GM18907 (cell line): ENCODE measurements at regions not wholly inside any gene's neighbourhood (a gene's known extent, or its start where the extent isn't known, plus 50 kb on each side); places are given as distances from the start of the nearest gene placed in this dataset.
"Not testable (repeated sequence)": the region's sequence is repeated elsewhere in the genome, so short reads cannot be mapped to it uniquely, and the experiment has no call there.

Source experiments
- ATAC-seq: cut with Tn5 transposase; IDR thresholded peaks from one replicate; pipeline ENCODE4 v1.9.1; 2021; ENCODE audit warnings: mild to moderate bottlenecking, moderate library complexity; ENCODE audit not compliant: unreplicated experiment

DNA sequence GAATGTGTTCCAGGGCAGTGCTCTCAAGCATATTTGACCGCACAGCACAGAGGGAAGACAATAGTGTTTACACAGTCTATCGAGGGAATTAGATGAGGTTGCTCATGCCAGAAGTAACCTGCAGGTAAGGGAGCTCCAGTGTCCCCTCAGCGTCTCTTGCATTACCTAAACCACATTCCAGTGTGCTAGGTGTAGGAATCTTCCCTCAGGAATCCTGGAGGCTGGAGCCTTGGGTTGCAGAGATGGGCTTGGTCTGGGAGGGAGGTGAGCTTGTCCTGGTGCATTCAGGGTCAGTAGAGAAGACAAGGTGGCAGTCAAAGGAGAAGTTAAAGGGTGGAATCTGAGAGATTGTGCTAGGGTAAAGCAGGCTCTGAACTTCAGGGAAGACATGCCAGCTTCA is 56.3 kb downstream of the SOX14 start:
- no peak for ATAC-seq

DNA sequence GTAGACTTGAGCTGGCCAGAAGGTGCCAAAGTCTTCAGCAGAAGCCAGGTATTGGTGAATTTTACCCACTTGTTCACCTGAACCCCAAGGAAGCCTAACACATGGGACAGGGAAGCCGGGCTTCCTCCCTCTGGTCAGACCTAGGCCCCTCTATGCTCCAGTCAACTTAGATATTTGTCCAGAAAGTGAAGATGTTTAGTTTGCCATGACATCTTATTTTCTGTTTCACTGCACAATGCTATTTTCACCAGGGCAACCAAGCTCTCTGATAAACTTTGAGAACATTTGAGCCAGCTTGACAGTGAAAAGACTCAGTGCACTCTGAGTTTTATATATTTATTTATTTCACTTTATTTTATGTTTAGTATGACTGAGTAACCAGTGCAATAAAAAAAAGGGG is 71.0 kb downstream of the SOX14 start:
- no peak for ATAC-seq

DNA sequence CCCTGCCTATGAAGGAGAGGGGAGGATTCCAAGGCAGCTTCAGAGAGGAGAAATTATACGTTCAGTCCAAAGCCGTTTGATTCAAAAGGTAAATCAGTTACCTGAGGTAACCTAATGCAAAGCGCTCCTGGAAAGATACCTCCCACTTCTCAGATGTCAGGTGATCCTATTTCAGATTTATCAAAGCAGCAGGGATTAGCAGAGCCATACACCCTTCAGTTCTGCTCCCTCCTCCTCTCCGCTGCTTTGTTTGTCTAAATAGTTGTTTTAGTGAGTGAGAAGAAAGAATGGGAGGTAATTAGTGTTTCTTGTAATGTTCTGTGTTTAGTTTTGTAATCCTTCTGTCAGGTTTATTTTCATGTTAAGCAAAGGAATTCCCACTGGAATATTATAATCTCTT is 81.1 kb downstream of the SOX14 start:
- no peak for ATAC-seq

DNA sequence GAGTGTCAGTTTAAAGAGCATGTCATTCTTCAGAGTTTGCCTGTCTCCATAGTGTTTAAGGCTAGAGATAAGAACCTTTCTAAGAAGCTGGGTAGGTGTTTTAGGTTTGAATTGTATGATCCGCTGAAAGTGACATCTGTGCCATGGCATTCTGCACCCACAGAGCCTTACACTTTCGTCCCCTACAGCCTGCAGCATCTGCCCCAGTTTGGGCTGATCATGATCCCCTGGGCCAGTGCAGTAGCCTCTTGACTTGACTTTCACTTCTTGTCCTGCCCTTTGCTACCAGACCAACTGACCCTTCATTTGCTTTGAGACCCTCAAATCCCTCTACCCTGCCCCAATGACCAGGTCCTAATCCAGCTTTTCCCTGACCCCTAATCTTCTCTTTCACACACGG is 81.6 kb downstream of the SOX14 start:
- no peak for ATAC-seq

DNA sequence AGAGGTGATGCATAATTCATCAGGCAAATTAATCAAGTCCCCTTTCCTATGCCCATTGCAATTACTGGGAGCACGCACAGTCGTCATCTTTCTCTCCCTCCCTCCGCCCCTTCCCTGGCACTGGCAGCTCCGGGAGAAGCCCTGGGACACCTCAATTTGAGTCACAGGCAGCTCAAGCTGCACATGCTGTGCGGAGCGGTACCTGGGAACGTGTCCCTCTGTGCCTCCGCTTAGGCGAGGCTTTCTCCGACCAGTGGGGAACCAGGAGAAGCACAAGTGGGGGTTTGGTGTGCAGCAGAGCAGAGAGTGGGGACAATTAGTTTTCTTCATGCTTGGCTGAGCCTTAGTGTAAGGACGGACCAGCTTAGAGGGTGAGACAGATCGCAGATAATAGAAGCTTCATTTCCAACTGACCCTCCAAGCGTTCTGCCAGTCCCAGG is 88.3 kb downstream of the SOX14 start:
- ATAC-seq = no peak

DNA sequence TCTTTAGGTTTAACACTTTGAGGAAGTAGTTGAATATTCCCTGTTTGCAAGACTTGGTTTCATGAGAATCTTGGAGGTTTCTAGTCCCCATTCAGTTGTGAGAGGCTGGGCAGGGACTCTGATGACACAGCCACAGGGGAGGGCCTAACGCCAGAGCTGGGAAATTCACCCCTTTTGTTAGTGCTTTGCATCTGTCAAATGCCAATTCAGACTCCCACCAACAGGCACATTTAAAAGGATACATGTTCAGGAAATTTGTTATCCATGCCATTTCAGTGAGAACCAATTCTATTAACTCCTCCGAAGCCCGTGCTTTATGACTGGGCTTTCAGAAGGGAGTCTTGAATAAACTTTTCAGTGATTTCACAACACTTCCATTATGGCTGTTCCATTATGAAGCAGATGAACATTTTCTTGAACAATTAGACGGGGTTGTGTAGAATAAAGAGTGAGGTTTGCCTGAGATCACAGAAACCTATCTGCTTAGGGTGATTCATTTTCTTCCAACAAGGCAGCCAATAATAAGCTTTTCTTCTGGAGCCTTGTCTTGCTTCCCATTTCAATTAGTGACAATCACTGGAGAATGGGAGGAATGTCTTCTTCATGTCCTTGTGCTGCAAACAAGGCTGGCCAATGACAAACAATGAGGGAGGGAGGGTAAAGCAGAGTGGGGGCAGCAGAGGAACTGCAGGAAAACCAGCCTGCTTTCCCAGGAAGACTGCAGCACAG is 90.6 kb downstream of the SOX14 start:
- no peak for ATAC-seq

DNA sequence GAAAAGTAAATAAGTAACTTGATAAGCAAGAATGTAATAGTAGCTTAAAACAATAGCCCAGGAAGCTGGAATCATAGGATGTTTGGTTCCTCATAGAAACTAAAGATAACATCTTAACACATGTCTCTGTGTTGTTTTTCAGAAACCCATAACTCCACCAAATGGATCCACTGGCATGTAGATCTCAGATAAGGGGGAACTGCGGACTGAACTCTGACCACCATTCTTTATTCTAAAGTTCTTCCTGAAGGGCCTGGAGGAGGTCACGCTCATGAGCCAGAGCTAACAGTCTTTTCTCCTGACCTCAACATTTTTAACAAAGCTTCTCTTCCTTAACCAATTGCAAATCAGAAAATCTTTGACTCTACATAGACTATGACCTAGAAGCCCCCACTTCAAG is 101.9 kb downstream of the SOX14 start:
- ATAC-seq = no peak

DNA sequence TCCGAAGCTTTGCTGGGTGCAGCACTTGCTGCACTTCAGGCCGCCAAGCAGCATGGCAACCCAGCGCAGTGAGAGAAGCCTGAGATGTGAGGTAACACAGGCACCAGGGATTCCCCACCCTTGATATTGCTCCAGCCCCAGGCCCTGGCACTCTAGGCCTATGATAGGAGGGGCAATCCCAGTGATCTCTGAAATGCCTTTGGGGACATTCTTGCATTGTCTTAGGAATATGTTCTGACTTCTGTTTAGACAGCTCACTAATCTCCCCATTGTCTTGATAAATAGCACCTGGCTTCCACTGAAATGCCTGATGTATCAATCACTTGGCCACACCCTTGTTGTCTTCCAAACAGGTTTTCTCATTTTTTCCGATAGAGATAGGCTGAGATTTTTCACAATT is 102.8 kb downstream of the SOX14 start:
- no peak for ATAC-seq

DNA sequence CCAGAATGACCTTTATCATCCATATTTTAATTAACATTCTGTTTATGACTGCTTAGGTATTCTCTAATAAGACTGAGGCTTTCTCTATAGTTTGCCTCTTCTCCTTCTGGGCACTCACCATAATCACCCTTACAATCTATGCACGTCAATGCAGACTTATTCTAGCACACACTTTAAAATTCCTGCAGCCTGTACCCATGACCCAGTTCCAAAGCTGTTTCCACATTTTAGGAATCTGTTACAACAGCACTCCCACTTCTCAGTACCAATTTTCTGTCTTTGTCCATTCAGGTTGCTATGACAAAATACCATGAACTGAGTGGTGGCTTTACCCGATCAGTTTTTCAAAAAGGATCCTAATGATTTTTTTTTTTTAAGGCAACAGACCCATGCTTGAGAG is 103.5 kb downstream of the SOX14 start:
- no peak for ATAC-seq

DNA sequence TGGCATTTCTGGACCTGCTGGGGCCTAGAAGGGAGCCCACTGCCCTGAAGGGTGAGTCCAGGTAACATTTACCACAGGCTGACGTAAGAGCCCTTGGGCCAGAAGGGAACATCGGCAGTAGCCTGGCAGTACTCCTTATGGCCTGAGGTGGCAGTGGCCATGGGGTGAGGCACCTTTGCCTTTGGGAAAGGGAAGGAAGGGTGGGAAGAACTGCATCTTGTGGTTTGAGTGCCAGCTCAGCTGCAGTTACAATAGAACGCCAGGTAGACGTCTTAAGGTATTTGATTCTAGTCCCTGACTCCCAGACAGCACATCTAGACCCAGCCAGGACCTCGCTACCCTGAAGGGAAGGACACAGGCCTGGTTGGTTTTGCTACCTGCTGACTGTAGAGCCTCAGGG is 104.9 kb downstream of the SOX14 start:
- no peak for ATAC-seq

DNA sequence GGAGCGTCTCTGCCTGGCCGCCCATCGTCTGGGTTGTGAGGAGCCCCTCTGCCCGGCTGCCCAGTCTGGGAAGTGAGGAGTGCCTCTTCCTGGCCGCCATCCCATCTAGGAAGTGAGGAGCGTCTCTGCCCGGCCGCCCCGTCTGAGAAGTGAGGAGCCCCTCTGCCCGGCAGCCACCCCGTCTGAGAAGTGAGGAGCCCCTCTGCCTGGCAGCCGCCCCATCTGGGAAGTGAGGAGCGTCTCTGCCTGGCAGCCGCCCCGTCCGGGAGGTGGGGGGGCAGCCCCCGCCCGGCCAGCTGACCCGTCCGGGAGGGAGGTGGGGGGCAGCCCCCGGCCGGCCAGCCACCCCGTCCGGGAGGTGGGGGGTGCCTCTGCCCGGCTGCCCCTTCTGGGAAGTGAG is 108.5 kb downstream of the SOX14 start:
- not testable (repeated sequence) for ATAC-seq

DNA sequence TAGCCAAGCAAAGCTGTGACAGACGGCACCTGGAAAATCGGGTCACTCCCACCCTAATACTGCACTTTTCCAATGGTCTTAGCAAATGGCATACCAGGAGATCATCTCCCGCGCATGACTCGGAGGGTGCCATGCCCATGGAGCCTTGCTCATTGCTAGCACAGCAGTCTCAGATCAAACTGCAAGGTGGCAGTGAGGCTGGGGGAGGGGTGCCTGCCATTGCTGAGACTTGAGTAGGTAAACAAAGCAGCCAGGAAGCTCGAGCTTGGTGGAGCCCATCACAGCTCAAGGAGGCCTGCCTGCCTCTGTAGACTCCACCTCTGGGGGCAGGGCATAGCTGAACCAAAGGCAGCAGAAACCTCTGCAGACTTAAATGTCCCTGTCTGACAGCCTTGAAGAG is 113.1 kb upstream of the CLDN18 start:
- not testable (repeated sequence) for ATAC-seq

DNA sequence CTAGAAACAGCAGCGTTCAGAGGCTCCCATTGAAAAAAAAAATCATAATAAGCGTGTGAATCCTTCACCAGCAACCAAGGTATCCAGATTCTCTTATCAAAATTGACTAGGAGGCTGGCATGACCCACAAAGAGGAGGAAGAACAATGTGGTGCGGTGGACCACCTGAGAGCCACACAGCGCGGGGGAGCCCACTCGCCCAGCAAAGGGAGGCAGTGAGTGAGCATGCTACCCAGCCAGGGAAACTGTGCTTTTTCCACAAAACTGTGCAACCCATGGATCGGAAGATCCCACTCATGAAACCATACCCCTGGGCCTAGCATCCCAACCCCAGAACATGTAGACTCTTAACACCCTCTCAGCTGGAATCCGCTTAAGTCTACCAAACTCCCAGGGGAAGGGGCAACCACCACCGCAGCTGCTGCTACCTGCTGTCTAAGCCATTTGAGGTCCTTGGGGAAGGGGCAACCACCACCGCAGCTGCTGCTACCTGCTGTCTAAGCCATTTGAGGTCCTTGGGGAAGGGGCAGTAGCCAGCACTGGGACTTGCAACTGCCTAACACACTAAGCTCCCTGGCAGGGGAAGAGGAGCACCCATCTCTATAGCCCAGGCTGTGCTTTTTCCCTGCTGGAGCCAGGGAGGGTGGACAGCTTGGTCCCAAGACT is 102.8 kb upstream of the CLDN18 start:
- ATAC-seq = no peak

DNA sequence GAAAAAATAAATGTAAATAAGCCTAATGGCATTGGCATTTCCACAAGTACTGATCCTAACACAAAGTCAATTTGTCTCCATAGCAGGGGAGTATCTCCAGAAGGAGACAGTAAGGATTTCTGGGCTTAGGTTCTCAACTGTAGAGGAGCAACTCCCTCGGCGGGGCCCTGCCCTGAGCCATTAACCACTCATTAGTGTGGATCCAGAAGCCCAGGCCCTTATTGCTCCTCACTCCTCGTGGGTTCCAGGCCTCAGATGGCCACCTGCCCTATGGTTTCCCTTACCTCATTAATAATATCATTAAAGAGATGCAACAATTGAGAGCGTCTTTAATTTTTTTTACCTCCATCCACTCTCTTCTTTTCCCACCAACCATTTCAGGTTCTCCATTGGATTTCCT is 85.3 kb upstream of the CLDN18 start:
- no peak for ATAC-seq

DNA sequence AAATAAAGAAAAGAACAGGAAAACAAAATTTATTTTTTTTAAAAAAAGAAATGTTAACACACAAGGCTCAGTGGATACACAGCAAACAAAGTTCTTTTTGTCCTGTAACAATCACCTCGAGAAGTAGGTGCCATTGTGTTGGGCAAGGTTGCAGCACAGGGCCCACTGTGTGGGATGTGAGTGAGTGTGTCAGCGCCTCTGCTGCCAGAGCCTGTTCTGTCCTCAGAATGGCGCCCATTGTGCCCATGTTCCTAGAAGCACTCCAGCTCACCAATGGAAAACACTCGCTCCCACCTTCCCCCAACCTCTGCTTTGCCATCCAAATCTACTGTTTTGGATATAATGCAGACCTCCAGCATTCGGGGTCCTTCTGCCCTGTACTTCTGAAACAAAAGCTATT is 84.9 kb upstream of the CLDN18 start:
- ATAC-seq = no peak

DNA sequence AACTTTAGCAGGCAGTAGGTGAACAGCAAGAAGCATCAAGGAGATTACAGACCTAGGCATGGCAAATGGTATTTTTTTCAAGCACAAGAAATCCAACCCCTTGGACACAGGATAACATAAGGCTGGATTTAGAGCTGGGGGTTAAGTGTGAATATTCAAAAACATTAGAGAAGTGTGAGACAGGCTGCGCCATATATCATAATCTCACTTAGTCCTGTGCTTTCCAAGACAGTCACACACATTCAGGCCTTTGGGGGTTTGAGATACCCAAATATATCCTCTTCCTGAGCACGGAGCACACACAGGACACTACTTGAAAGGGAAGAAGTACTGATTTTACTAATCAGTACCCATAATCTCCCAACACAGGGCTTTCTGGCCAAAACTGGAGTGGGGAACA is 83.0 kb upstream of the CLDN18 start:
- no peak for ATAC-seq

DNA sequence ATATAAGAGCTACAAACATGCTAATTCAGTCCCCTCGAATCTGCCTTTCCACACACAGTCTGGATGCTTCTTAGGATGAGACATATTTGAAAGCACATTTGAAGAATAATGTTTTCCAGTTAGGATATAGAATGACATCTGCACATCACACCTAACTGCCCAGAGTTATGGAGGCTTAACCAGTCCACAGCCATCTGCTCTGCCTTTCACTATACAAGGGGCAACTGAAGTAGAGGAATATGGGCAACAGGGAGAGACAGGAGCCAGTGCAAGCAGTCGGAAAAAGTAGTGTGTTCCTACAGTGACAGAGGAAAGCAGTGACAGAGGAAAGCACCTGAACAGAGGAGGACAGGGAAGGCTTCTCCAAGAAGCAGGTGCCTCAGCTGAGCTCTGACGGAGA is 79.0 kb upstream of the CLDN18 start:
- ATAC-seq = no peak

DNA sequence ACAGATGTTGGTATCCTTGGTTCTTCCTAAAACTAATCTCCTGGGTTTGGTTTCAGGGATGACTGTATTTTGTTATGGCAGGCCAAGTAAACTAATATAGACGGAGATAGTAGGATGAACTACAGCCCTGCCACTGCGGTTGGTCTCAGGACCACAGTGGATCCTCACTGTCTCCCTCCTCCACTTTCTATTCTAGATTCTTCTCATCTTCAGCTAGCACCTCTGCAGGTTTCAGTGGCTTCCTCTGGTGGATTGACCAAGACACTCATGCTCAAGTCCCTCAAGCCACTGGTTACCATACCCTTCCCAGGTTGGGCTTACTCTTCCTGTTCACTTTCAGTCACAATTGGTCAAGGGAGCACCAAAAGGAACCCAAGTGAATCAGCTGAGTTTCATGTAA is 71.1 kb upstream of the CLDN18 start:
- no peak for ATAC-seq

DNA sequence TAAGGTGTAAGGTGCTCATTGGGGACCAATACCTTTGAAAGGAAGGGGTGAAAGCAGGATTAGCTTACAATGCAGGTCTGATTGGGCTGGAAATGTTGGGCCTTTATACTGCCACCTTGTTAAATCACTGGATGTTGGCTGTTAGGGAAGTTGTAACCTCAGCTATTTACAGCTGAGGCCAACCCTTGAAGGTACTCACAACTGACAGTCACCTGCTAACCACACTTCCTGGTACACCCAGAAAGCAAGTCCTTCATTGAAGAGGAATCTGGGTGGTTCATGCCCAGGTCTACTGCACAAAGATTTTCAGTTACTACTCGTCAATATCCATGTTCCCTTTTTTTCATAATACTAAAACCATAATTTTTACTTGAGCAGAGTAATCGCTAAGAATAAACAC is 65.4 kb upstream of the CLDN18 start:
- no peak for ATAC-seq

DNA sequence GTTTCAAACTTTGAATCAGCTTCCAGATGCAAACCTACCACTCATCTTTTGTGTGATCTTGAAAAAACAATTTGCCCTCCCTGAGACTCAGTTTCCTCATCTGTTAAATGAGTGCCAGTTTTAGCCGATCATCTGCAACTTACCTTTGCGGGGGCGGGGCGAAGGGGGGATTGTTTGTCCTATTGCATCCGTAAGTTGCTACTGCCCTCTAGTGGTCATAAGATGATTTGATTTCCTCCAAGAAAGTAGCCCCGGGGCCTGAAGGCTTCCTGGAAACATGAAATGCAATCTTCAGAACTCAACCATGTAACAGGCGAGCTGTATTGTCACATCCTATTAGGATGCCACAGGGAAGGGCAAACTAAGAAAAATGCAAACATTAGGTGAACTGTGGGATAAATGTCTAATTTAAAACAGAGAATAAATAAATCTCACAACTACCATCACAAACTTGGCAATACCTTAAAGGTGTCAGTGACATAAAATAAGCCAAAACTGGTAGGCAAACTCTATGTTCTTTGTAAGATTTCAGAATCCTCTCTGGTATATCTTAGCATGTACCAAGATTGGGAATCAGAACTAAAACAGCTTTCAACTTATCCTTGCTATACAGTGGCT is 63.5 kb upstream of the CLDN18 start:
- peak; percentile 66 for ATAC-seq

DNA sequence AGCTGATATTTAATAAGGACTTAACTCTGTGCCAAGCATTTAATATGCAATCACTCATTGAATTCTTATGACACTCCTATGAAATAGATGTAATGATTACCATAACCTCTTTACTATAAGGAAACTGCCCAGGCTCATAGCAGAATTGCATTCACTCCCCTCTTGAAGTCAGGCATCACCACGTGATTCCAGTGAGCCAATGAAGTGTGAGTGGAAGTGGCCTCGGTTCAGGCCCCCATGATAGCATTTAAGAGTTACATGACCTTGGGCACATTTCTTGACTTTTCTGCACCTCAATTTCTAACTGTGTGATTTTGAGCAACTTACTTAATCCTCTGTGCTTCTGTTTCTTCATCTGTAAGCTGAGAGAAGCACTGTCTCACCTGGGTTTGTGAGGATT is 62.8 kb upstream of the CLDN18 start:
- ATAC-seq = no peak

DNA sequence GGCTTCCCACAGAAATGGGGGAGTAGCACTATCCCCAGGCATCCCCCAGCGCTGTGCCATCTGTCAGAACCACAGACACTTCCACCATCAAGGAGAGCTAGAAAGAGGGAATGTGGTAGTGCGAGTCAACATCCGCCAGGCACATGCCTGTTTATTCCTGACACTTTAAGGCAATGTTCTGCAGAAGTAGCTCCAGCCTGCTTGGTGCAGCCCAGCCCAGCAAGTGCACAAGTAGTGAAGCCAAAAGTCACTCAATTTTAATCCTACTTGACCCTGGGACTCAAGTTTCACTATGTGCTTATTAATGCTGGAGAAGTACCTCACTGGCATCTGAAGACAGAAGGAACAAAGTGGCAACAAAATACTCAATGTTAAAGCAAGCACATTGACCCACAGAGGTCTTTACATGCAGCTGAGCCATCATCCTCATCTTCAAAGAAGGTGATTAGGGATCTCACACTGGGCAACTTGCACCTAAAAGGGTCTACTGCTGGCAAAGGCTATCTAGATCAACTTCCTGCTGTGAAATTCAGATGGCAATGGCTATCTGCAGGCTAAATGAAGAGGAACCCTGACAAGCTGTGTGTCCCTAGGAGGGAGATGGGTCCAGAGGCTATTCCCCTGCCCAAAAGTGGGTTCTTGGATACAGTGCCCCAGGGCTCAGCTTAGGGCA is 61.4 kb upstream of the CLDN18 start:
- no peak for ATAC-seq
